ENCODE measurements at regions not wholly inside any gene's neighbourhood (a gene's known extent, or its start where the extent isn't known, plus 50 kb on each side); places are given as distances from the start of the nearest gene placed in this dataset.

DNA sequence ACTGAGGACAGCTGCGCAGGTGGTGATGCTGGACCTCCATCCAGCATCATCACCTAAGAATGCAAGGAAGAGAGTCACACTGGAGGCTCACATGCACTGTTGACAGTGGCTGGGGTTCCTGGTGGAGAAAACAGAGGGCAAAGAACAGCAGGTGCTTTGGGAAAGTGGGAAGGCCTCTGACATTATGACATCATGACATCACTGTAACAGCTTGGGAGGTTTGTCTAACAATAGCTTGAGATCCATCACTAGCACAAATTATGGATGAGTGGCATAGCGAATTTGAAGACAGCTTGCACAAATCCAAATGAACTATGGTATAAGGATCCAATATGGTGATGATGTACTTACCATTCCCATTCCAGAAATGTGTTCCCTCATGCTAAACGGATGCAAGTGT lies 226.5 kb upstream of the MPHOSPH6 start:
- ATAC-seq = no peak
- TF ChIP-seq ARNTL (CRISPR knock-in tag; IDR thresholded peaks at IDR 0.05; ENCODE audit: borderline replicate concordance, low read depth) (no peak), ZNF565 (CRISPR knock-in tag; conservative IDR thresholded peaks at IDR 0.05; ENCODE audit: low read depth) (no peak)
- TF ChIP-seq, protein P1, sequence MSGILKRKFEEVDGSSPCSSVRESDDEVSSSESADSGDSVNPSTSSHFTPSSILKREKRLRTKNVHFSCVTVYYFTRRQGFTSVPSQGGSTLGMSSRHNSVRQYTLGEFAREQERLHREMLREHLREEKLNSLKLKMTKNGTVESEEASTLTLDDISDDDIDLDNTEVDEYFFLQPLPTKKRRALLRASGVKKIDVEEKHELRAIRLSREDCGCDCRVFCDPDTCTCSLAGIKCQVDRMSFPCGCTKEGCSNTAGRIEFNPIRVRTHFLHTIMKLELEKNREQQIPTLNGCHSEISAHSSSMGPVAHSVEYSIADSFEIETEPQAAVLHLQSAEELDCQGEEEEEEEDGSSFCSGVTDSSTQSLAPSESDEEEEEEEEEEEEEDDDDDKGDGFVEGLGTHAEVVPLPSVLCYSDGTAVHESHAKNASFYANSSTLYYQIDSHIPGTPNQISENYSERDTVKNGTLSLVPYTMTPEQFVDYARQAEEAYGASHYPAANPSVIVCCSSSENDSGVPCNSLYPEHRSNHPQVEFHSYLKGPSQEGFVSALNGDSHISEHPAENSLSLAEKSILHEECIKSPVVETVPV (CRISPR knock-in tag; IDR thresholded peaks at IDR 0.05) = no peak

DNA sequence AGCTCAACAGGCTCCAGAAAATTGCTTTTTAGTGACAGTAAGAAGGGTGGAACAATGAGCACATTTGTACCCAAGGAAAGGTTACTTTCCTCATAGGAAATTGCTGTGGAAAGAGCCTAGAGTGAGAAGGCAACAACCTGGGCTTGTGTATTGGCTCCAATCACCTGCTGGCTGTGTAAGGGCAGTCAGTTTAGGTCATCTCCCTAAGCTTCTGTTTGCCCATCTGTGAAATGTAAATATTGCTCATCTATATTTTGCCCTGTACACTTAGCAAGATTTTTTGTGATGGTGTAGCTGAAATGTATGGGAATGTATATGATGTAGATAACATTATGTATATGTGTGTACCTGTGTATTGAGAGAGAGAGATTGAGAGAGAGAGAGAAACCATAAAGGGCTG lies 225.2 kb upstream of the MPHOSPH6 start:
- TF ChIP-seq ZFP30 (CRISPR knock-in tag; IDR thresholded peaks at IDR 0.05) (no peak), ZFP3 (CRISPR knock-in tag; IDR thresholded peaks at IDR 0.05) (no peak), ARNTL (CRISPR knock-in tag; IDR thresholded peaks at IDR 0.05; ENCODE audit: borderline replicate concordance, low read depth) (no peak), ESRRG (CRISPR knock-in tag; IDR thresholded peaks at IDR 0.05) (no peak), OSR1 (CRISPR knock-in tag; IDR thresholded peaks at IDR 0.05) (no peak), ISL1 (CRISPR knock-in tag; IDR thresholded peaks at IDR 0.05) (no peak), ZC3H10 (CRISPR knock-in tag; IDR thresholded peaks at IDR 0.05) (no peak), ZNF70 (CRISPR knock-in tag; IDR thresholded peaks at IDR 0.05) (no peak), PPARA (CRISPR knock-in tag; IDR thresholded peaks at IDR 0.05; ENCODE audit: borderline replicate concordance) (no peak), TCF4 (CRISPR knock-in tag; IDR thresholded peaks at IDR 0.05; ENCODE audit: borderline replicate concordance) (no peak), BACH2 (CRISPR knock-in tag; IDR thresholded peaks at IDR 0.05; ENCODE audit: borderline replicate concordance) (no peak), CSDC2 (CRISPR knock-in tag; IDR thresholded peaks at IDR 0.05) (no peak), RARB (CRISPR knock-in tag; IDR thresholded peaks at IDR 0.05) (no peak), ZNF8 (CRISPR knock-in tag; IDR thresholded peaks at IDR 0.05) (no peak), SNAI2 (CRISPR knock-in tag; IDR thresholded peaks at IDR 0.05) (no peak)
- TF ChIP-seq, protein P2, sequence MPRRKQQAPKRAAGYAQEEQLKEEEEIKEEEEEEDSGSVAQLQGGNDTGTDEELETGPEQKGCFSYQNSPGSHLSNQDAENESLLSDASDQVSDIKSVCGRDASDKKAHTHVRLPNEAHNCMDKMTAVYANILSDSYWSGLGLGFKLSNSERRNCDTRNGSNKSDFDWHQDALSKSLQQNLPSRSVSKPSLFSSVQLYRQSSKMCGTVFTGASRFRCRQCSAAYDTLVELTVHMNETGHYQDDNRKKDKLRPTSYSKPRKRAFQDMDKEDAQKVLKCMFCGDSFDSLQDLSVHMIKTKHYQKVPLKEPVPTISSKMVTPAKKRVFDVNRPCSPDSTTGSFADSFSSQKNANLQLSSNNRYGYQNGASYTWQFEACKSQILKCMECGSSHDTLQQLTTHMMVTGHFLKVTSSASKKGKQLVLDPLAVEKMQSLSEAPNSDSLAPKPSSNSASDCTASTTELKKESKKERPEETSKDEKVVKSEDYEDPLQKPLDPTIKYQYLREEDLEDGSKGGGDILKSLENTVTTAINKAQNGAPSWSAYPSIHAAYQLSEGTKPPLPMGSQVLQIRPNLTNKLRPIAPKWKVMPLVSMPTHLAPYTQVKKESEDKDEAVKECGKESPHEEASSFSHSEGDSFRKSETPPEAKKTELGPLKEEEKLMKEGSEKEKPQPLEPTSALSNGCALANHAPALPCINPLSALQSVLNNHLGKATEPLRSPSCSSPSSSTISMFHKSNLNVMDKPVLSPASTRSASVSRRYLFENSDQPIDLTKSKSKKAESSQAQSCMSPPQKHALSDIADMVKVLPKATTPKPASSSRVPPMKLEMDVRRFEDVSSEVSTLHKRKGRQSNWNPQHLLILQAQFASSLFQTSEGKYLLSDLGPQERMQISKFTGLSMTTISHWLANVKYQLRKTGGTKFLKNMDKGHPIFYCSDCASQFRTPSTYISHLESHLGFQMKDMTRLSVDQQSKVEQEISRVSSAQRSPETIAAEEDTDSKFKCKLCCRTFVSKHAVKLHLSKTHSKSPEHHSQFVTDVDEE (CRISPR knock-in tag; IDR thresholded peaks at IDR 0.05) = no peak
- TF ChIP-seq, protein P1 (CRISPR knock-in tag; IDR thresholded peaks at IDR 0.05) = no peak
- TF ChIP-seq, protein P3, sequence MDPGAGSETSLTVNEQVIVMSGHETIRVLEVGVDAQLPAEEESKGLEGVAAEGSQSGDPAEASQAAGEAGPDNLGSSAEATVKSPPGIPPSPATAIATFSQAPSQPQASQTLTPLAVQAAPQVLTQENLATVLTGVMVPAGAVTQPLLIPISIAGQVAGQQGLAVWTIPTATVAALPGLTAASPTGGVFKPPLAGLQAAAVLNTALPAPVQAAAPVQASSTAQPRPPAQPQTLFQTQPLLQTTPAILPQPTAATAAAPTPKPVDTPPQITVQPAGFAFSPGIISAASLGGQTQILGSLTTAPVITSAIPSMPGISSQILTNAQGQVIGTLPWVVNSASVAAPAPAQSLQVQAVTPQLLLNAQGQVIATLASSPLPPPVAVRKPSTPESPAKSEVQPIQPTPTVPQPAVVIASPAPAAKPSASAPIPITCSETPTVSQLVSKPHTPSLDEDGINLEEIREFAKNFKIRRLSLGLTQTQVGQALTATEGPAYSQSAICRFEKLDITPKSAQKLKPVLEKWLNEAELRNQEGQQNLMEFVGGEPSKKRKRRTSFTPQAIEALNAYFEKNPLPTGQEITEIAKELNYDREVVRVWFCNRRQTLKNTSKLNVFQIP (CRISPR knock-in tag; IDR thresholded peaks at IDR 0.05; ENCODE audit: borderline replicate concordance, low read depth) = no peak
- TF ChIP-seq, protein P4, sequence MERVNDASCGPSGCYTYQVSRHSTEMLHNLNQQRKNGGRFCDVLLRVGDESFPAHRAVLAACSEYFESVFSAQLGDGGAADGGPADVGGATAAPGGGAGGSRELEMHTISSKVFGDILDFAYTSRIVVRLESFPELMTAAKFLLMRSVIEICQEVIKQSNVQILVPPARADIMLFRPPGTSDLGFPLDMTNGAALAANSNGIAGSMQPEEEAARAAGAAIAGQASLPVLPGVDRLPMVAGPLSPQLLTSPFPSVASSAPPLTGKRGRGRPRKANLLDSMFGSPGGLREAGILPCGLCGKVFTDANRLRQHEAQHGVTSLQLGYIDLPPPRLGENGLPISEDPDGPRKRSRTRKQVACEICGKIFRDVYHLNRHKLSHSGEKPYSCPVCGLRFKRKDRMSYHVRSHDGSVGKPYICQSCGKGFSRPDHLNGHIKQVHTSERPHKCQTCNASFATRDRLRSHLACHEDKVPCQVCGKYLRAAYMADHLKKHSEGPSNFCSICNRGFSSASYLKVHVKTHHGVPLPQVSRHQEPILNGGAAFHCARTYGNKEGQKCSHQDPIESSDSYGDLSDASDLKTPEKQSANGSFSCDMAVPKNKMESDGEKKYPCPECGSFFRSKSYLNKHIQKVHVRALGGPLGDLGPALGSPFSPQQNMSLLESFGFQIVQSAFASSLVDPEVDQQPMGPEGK (CRISPR knock-in tag; IDR thresholded peaks at IDR 0.05; ENCODE audit: borderline replicate concordance) = no peak

DNA sequence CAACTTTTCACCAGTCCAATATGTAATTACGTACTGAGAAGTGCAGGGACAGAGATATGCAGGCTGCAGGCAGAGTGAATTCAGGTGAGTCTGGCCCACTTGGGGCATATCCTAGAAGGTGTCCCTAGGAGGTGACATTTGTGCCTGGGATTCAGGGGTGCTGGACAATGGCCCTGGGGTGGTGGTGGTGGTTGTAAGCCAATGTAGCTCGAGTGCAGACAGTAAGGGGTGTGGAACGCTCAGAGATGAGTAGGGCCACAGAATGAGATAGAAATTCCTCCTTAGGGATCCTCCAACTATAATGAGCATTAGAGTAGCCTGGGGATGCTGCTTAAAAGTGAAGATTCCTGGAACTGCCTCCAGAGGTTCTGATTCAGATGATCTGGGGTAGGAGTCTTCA lies 221.7 kb upstream of the MPHOSPH6 start:
- TF ChIP-seq, protein P1 (CRISPR knock-in tag; IDR thresholded peaks at IDR 0.05) = no peak
- no peak for TF ChIP-seq ZC3H10 (CRISPR knock-in tag; IDR thresholded peaks at IDR 0.05)
- TF ChIP-seq, protein P4 (CRISPR knock-in tag; IDR thresholded peaks at IDR 0.05; ENCODE audit: borderline replicate concordance) = no peak
- TF ChIP-seq BACH2 (CRISPR knock-in tag; IDR thresholded peaks at IDR 0.05; ENCODE audit: borderline replicate concordance) = no peak
- no peak for ATAC-seq

More for the DNA sequence above, 225.2 kb upstream of the MPHOSPH6 start:
- ATAC-seq = no peak

All from SK-N-SH treated with all-trans-retinoic acid at 6 μM for 48 hours (cell line).